ENCODE measurements at regions not wholly inside any gene's neighbourhood (a gene's known extent, or its start where the extent isn't known, plus 50 kb on each side); places are given as distances from the start of the nearest gene placed in this dataset.
"Not testable (repeated sequence)": the region's sequence is repeated elsewhere in the genome, so short reads cannot be mapped to it uniquely, and the experiment has no call there.

DNA sequence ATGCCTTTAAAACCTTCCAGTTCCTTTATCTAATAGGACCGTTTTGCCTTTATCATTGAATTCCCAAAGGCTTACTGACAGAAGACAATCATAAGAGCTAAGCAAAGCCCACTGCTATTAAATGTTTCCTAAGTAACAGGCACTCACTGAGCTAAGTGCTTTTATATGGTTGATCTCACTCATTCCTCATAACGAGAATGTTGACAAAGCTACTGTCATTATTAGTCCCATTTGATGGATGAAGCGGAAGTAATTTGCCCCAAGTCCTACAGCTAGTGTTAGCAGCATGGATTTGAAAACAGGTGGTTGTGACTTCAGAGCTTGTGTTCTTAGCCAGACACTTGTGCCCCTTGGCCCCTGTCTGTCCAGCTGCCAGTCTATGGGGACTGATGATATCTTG lies 134.8 kb upstream of the SERPINE2 start:
- no peak for DNase-seq (ENCODE audit: low read depth)

GRCh38 chr2:224173210-224173609 lies 134.1 kb upstream of the SERPINE2 start:
- DNase-seq (ENCODE audit: low read depth), result no peak
- no peak overlapping the region for H3K4me3 ChIP-seq (ENCODE audit: low read depth, low read length)
- TF ChIP-seq, protein P1, sequence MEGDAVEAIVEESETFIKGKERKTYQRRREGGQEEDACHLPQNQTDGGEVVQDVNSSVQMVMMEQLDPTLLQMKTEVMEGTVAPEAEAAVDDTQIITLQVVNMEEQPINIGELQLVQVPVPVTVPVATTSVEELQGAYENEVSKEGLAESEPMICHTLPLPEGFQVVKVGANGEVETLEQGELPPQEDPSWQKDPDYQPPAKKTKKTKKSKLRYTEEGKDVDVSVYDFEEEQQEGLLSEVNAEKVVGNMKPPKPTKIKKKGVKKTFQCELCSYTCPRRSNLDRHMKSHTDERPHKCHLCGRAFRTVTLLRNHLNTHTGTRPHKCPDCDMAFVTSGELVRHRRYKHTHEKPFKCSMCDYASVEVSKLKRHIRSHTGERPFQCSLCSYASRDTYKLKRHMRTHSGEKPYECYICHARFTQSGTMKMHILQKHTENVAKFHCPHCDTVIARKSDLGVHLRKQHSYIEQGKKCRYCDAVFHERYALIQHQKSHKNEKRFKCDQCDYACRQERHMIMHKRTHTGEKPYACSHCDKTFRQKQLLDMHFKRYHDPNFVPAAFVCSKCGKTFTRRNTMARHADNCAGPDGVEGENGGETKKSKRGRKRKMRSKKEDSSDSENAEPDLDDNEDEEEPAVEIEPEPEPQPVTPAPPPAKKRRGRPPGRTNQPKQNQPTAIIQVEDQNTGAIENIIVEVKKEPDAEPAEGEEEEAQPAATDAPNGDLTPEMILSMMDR (conservative IDR thresholded peaks at IDR 0.05; ENCODE audit: low read depth, low read length), result no peak

More for the DNA sequence above, 134.8 kb upstream of the SERPINE2 start:
- TF ChIP-seq, protein P1 (conservative IDR thresholded peaks at IDR 0.05; ENCODE audit: low read depth, low read length), result no peak
- H3K4me3 ChIP-seq (ENCODE audit: low read depth, low read length), result no peak overlapping the region

DNA sequence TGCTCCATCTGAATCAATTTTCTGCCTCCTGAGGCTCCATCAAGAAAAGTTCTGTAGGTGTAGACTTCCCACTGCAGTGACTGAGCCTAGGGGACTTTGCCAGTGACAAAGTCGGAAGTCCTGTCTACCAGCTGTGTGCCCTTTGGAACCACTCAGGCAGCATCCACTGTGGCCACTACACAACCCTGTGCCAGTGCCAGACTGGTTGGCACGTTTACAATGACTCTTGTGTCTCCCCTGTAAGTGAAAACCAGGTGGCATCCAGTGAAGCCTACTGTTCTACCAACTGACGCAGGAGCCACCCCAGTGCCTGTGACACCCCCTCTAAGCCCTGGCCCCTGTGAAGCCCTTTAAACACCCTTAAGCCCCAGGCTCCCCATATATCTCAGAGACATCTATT lies 132.1 kb upstream of the SERPINE2 start:
- no peak overlapping the region for H3K4me3 ChIP-seq (ENCODE audit: low read depth, low read length)
- TF ChIP-seq, protein P1 (conservative IDR thresholded peaks at IDR 0.05; ENCODE audit: low read depth, low read length), result no peak
- DNase-seq (ENCODE audit: low read depth), result no peak

DNA sequence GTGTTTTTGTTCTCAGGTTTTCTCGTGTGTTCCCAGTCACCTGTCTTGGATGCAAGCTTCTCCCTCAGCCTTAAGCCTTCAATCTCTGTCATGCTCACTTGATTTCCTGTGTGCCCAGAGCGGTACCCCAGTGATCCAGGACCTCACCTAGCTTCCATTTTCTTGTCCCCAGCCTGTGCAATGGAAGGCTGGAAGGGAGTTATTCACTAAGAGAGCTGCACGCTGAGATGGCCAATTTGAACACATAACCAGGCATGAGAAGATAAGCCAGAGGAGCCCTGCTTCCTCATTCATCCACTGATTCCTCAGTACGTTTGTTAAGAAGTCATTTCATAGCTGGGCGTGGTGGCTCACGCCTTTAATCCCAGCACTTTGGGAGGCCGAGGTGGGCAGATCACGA lies 130.8 kb upstream of the SERPINE2 start:
- DNase-seq (ENCODE audit: low read depth), result no peak
- TF ChIP-seq, protein P1 (conservative IDR thresholded peaks at IDR 0.05; ENCODE audit: low read depth, low read length), result no peak
- H3K4me3 ChIP-seq (ENCODE audit: low read depth, low read length), result no peak overlapping the region

DNA sequence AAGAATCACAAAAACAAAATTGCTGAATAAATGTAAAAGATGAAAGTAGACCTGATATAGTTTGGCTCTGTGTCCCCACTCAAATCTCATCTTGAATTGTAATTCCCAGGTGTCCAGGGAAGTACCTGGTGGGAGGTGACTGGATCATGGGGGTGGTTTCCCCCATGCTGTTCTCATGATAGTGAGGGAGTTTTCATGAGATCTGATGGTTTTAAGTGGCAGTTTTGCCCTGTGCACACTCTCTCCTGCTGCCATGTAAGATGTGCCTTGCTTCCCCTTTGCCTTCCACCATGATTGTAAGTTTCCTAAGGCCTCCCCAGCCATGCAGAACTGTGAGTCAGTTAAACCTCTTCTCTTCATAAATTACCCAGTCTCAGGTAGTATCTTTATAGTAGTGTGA lies 128.7 kb upstream of the SERPINE2 start:
- H3K4me3 ChIP-seq (ENCODE audit: low read depth, low read length), result not testable (repeated sequence)

DNA sequence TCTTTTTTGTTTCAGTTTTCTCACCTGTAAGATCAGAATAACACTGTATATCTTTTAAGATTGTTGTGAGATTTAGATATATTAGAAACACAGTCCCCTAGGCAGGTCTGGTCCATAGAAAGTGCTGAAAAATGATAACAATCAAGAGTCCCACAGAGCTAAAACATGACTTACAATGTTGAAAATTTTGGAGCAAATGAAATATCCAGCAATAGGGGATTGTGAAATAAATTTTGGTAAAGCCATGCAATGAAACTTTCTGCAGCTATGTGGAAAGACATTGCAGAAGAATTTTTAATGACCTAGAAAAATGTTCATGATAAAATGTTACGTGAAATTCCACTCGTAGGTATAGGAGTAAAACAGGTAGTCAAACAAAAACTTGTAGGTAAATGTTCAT lies 127.6 kb upstream of the SERPINE2 start:
- no peak for DNase-seq (ENCODE audit: low read depth)
- H3K4me3 ChIP-seq (ENCODE audit: low read depth, low read length), result no peak overlapping the region
- TF ChIP-seq, protein P1 (conservative IDR thresholded peaks at IDR 0.05; ENCODE audit: low read depth, low read length), result no peak

More for the DNA sequence above, 128.7 kb upstream of the SERPINE2 start:
- DNase-seq (ENCODE audit: low read depth), result not testable (repeated sequence)

DNA sequence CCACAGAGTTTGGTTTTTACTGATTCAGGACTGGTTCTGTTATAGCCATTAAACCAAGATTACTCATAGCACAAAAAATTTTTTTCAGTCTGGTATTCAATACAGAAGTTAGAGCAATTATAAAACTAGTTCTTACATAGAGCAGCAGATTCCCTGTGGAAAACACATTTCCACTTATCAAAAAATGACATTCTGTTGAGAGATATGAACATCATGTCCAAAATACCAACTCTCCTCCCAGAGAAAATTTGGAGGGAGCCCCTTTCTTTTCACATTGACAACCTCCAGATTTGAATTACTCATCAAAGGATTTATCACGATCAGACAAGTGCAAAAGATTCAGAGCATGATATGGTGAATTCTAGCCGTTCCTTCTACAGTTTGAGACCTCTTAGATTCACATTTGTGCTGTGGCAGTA lies 126.8 kb upstream of the SERPINE2 start:
- DNase-seq (ENCODE audit: low read depth), result no peak
- TF ChIP-seq, protein P1 (conservative IDR thresholded peaks at IDR 0.05; ENCODE audit: low read depth, low read length), result no peak
- no peak overlapping the region for H3K4me3 ChIP-seq (ENCODE audit: low read depth, low read length)
